ENCODE measurements at regions not wholly inside any gene's neighbourhood (a gene's known extent, or its start where the extent isn't known, plus 50 kb on each side); places are given as distances from the start of the nearest gene placed in this dataset.

GRCh38 chr7:67571026-67571545 lies 574.5 kb downstream of the TYW1 start:
- Histone ChIP-seq H3K4me1 (ENCODE audit: control insufficient read depth in 2 of 3, insufficient read depth in 2 of 3, low read depth in 1 of 3, low read length in 3 of 3) (no peaks in the 10 kb centered on the region), H3K27me3 (ENCODE audit: control insufficient read depth, insufficient read depth, low read length) (no peaks in the 10 kb centered on the region), H3K4me3 (ENCODE audit: low read length in 3 of 3) (no peak overlapping the region), H3K9me3 (ENCODE audit: control insufficient read depth in 2 of 3, insufficient read depth in 1 of 3, low read length in 3 of 3) (no peaks in the 10 kb centered on the region), H3K36me3 (ENCODE audit: control insufficient read depth in 2 of 3, insufficient read depth in 3 of 3, low read length in 3 of 3) (no peaks in the 10 kb centered on the region), H3K9ac (ENCODE audit: low read length in 3 of 3) (no peak overlapping the region), H3K27ac (ENCODE audit: low read depth in 2 of 2, low read length in 2 of 2) (no peak overlapping the region)
- DNase-seq (no peak), FAIRE-seq (no peak)
- no peak for TF ChIP-seq CTCF (IDR thresholded peaks at IDR 0.05; ENCODE audit: borderline replicate concordance, extremely low read depth, insufficient read depth)
- intact Hi-C loops (cut with DNase I): no loop called here

DNA sequence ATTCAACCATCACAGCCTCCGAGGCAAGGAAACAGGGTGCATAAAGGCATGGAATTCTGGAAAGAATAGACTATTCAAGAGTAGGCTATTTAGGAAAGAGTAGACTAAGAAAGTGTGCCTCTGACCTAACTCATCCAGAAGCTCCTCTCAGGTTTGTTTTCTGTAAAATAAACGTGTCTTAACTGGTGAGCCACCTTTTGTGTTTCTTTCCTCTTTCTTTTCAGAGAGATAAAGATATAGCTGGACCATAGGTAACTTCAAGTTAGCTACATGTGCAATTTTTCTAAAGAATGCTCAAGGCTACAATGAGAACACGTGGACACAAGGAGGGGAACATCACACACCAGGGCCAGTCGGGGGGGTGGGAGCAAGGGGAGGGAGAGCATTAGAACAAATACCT lies 577.0 kb downstream of the TYW1 start:
- no peak overlapping the region for H3K4me3 ChIP-seq (ENCODE audit: low read length in 3 of 3)
- intact Hi-C loops (cut with DNase I): no loop called here

DNA sequence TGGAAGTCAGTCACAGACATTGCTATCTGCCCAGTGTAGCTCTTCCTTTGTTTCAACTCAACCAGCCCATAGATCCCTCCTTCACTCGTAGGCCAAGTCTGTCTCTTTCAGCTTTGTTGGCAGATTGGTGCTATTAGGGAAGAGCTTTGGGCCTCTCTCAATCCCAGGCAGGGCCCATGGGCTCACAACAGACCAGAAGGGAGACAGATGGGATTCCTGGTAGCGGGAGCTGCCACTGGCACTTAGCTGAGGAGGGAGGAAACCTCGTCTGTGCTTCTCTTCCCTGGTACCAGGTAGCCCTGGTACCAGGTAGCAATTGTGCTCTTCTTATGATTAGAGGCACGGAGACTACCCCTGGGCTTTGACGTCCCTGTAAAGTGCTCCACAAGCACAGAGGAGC lies 592.0 kb downstream of the TYW1 start:
- Histone ChIP-seq H3K27ac (ENCODE audit: low read depth in 2 of 2, low read length in 2 of 2) (no peak overlapping the region), H3K36me3 (ENCODE audit: control insufficient read depth in 2 of 3, insufficient read depth in 3 of 3, low read length in 3 of 3) (no peaks in the 10 kb centered on the region), H3K9me3 (ENCODE audit: control insufficient read depth in 2 of 3, insufficient read depth in 1 of 3, low read length in 3 of 3) (peaks cover 0 to 32% (median 11%) of the 10 kb centered on the region in 3 donors), H3K4me1 (ENCODE audit: control insufficient read depth in 2 of 3, insufficient read depth in 2 of 3, low read depth in 1 of 3, low read length in 3 of 3) (no peaks in the 10 kb centered on the region), H3K9ac (ENCODE audit: low read length in 3 of 3) (no peak overlapping the region), H3K27me3 (ENCODE audit: control insufficient read depth, insufficient read depth, low read length) (no peaks in the 10 kb centered on the region), H3K4me3 (ENCODE audit: low read length in 3 of 3) (no peak overlapping the region)
- FAIRE-seq (no peak), DNase-seq (no peak)
- TF ChIP-seq CTCF (IDR thresholded peaks at IDR 0.05; ENCODE audit: borderline replicate concordance, extremely low read depth, insufficient read depth): no peak
- intact Hi-C loops (cut with DNase I): no loop called here

More for the DNA sequence above, 577.0 kb downstream of the TYW1 start:
- H3K9ac ChIP-seq (ENCODE audit: low read length in 3 of 3): no peak overlapping the region
- no peaks in the 10 kb centered on the region for H3K9me3 ChIP-seq (ENCODE audit: control insufficient read depth in 2 of 3, insufficient read depth in 1 of 3, low read length in 3 of 3)
- H3K27me3 ChIP-seq (ENCODE audit: control insufficient read depth, insufficient read depth, low read length): no peaks in the 10 kb centered on the region
- H3K27ac ChIP-seq (ENCODE audit: low read depth in 2 of 2, low read length in 2 of 2): no peak overlapping the region
- FAIRE-seq (no peak), DNase-seq (no peak)
- TF ChIP-seq CTCF (IDR thresholded peaks at IDR 0.05; ENCODE audit: borderline replicate concordance, extremely low read depth, insufficient read depth): no peak
- no peaks in the 10 kb centered on the region for H3K4me1 ChIP-seq (ENCODE audit: control insufficient read depth in 2 of 3, insufficient read depth in 2 of 3, low read depth in 1 of 3, low read length in 3 of 3)
- H3K36me3 ChIP-seq (ENCODE audit: control insufficient read depth in 2 of 3, insufficient read depth in 3 of 3, low read length in 3 of 3): no peaks in the 10 kb centered on the region

DNA sequence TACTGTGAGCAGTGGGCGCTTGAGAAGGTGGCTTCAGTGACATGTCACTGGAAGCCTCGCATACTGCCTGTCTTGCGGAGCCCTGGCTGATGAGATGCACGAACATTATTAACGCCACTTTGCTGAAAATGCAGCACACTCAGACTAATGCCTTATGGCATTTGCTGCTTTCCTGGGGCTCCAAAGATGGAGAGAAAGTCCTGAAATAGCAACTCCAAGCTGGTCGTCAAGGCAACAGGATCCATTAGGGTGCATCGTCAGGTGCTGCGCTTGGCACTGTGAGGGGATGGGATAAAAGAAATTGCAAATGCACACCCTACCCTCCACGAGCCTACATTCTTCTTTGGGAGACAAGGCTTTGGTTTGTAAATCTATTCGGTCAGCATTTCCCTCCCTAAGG lies 592.5 kb downstream of the TYW1 start:
- no peak overlapping the region for H3K9ac ChIP-seq (ENCODE audit: low read length in 3 of 3)
- no peaks in the 10 kb centered on the region for H3K36me3 ChIP-seq (ENCODE audit: control insufficient read depth in 2 of 3, insufficient read depth in 3 of 3, low read length in 3 of 3)
- H3K4me1 ChIP-seq (ENCODE audit: control insufficient read depth in 2 of 3, insufficient read depth in 2 of 3, low read depth in 1 of 3, low read length in 3 of 3): no peaks in the 10 kb centered on the region
- intact Hi-C loops (cut with DNase I): no loop called here
- FAIRE-seq (no peak), DNase-seq (no peak)
- no peak overlapping the region for H3K27ac ChIP-seq (ENCODE audit: low read depth in 2 of 2, low read length in 2 of 2)
- no peaks in the 10 kb centered on the region for H3K27me3 ChIP-seq (ENCODE audit: control insufficient read depth, insufficient read depth, low read length)
- H3K4me3 ChIP-seq (ENCODE audit: low read length in 3 of 3): no peak overlapping the region
- no peak for TF ChIP-seq CTCF (IDR thresholded peaks at IDR 0.05; ENCODE audit: borderline replicate concordance, extremely low read depth, insufficient read depth)
- peaks cover 0 to 27% (median 5%) of the 10 kb centered on the region in 3 donors for H3K9me3 ChIP-seq (ENCODE audit: control insufficient read depth in 2 of 3, insufficient read depth in 1 of 3, low read length in 3 of 3)

All from kidney (tissue), 13 donors.